Fibroblast of lung (primary cell): ENCODE measurements at regions not wholly inside any gene's neighbourhood (a gene's known extent, or its start where the extent isn't known, plus 50 kb on each side); places are given as distances from the start of the nearest gene placed in this dataset.

Experiments used
- DNase-seq, 2 donors: peaks; one replicate each; pipeline versions ENCODE4 v3.0.0 to v3.0.0-alpha.2; 2010; ENCODE audit warnings: low read depth in 2 of 2
- H2AFZ ChIP-seq: 2 replicates; pipeline ENCODE4 v1.5.1; 2012; ENCODE audit warnings: low read length, control low read depth, inconsistent platforms
- H3K27ac ChIP-seq: 2 replicates; pipeline ENCODE4 v1.5.1; 2011; ENCODE audit warnings: low read length, control low read depth; ENCODE audit not compliant: insufficient read depth
- H3K27me3 ChIP-seq: 2 replicates; pipeline ENCODE4 v1.5.1; 2011; ENCODE audit warnings: mild to moderate bottlenecking, low read length; ENCODE audit not compliant: control insufficient read depth, insufficient read depth
- H3K36me3 ChIP-seq: 2 replicates; pipeline ENCODE4 v1.5.1; 2011; ENCODE audit warnings: low read length; ENCODE audit not compliant: control insufficient read depth, insufficient read depth
- H3K4me1 ChIP-seq: 2 replicates; pipeline ENCODE4 v1.5.1; 2011; ENCODE audit warnings: low read length; ENCODE audit not compliant: control insufficient read depth, insufficient read depth; ENCODE audit errors: extremely low read depth
- H3K4me2 ChIP-seq: 2 replicates; pipeline ENCODE4 v1.5.1; 2011; ENCODE audit warnings: low read length, control low read depth; ENCODE audit not compliant: insufficient read depth; ENCODE audit errors: extremely low read depth
- H3K4me3 ChIP-seq, 4 experiments: fragments of 200-600 bp in 1 of 4; sonication (generic) in 1 of 4; replicated peaks in 1 of 4; 2 replicates each; pipeline ENCODE4 v1.5.1; 2011 to 2016; ENCODE audit warnings: low read length in 4 of 4, low read depth in 3 of 4, mild to moderate bottlenecking in 3 of 4, control low read depth in 2 of 4, inconsistent platforms in 1 of 4, mixed read lengths in 1 of 4; ENCODE audit not compliant: insufficient read depth in 1 of 4; ENCODE audit errors: control extremely low read depth in 1 of 4
- H3K79me2 ChIP-seq: 2 replicates; pipeline ENCODE4 v1.5.1; 2012; ENCODE audit warnings: mild to moderate bottlenecking, low read length, inconsistent platforms; ENCODE audit not compliant: control insufficient read depth, insufficient read depth
- H3K9ac ChIP-seq: 2 replicates; pipeline ENCODE4 v1.5.1; 2011; ENCODE audit warnings: mild to moderate bottlenecking, low read length, control low read depth; ENCODE audit not compliant: insufficient read depth
- H3K9me3 ChIP-seq: 2 replicates; pipeline ENCODE4 v1.5.1; 2012; ENCODE audit warnings: low read depth, low read length; ENCODE audit not compliant: control insufficient read depth, insufficient read depth
- H4K20me1 ChIP-seq: 2 replicates; pipeline ENCODE4 v1.5.1; 2011; ENCODE audit warnings: low read length; ENCODE audit not compliant: control insufficient read depth, insufficient read depth; ENCODE audit errors: extremely low read depth
- EZH2 ChIP-seq: IDR thresholded peaks from 2 replicates; pipeline ENCODE4 v1.5.1; 2012; ENCODE audit warnings: low read length, control low read depth, mild to moderate bottlenecking; ENCODE audit errors: missing control alignments
- TF ChIP-seq, protein P1 (sequence below), 2 donors: IDR thresholded peaks in 1 of 2; conservative IDR thresholded peaks in 1 of 2; 1 replicate in 1 of 2; 2 replicates in 1 of 2; pipeline ENCODE4 v1.5.1; 2011 to 2012; ENCODE audit warnings: low read length in 2 of 2, control low read depth in 1 of 2, inconsistent platforms in 1 of 2, low read depth in 1 of 2, mild to moderate bottlenecking in 1 of 2

DNA sequence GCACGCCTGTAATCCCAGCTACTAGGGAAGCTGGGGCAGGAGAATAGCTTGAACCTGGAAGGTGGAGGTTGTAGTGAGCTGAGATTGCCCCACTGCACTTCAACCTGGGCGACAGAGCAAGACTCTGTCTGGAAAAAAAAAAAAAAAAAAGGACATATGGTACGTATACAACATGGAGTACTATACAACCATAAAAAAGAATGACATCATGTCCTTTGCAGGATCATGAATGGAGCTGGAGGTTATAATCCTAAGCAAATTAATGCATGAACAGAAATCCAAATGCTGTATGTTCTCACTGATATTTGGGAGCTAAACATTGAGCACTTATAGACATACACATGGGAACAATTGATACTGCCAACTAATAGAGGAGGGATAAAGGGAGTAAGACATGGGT lies 99.3 kb upstream of the KCNJ3 start:
- Histone ChIP-seq H3K4me2 (no peak overlapping the region), H2AFZ (no peak overlapping the region), H3K4me1 (no peaks in the 10 kb centered on the region), H3K4me3 (no peak overlapping the region), H4K20me1 (no peaks in the 10 kb centered on the region), H3K36me3 (no peaks in the 10 kb centered on the region), H3K27me3 (no peaks in the 10 kb centered on the region), H3K9me3 (no peaks in the 10 kb centered on the region), H3K79me2 (no peaks in the 10 kb centered on the region), H3K9ac (no peak overlapping the region), H3K27ac (no peak overlapping the region)
- TF ChIP-seq, protein P1, sequence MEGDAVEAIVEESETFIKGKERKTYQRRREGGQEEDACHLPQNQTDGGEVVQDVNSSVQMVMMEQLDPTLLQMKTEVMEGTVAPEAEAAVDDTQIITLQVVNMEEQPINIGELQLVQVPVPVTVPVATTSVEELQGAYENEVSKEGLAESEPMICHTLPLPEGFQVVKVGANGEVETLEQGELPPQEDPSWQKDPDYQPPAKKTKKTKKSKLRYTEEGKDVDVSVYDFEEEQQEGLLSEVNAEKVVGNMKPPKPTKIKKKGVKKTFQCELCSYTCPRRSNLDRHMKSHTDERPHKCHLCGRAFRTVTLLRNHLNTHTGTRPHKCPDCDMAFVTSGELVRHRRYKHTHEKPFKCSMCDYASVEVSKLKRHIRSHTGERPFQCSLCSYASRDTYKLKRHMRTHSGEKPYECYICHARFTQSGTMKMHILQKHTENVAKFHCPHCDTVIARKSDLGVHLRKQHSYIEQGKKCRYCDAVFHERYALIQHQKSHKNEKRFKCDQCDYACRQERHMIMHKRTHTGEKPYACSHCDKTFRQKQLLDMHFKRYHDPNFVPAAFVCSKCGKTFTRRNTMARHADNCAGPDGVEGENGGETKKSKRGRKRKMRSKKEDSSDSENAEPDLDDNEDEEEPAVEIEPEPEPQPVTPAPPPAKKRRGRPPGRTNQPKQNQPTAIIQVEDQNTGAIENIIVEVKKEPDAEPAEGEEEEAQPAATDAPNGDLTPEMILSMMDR (conservative IDR thresholded peaks at IDR 0.05 in 1 of 2, IDR thresholded peaks at IDR 0.05 in 1 of 2; ENCODE audit: low read depth in 1 of 2, low read length in 2 of 2), result no peak
- no peak for TF ChIP-seq EZH2
- DNase-seq, result no peak

DNA sequence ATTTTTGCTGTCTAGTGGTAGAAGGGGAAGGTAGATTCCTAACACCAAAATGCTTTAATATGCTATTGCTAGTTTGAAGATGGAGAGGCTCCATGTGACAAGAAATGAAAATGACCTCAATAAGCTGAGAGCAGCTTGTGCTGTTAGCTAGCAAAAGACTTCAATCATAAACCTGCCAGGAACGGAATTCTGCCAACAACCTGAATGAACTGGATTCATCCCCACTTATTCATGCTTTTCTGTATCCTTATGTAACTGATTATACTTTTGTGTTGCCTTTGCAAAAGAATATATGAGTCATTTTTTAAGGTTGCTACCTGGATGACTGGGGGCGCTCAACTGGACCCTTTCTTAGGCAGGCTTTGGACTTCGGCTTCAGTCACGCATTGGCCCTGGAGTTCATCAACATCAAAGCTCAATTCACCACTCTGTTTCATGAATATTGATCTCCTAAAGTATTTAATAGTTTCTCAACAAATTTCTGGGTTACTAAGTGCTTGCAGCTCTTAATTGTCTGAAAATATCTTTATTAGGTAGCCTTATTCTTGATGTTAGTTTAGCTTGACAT lies 97.5 kb upstream of the KCNJ3 start:
- Histone ChIP-seq H3K4me1 (no peaks in the 10 kb centered on the region), H3K27ac (no peak overlapping the region), H4K20me1 (no peaks in the 10 kb centered on the region), H2AFZ (no peak overlapping the region), H3K36me3 (no peaks in the 10 kb centered on the region), H3K9me3 (no peaks in the 10 kb centered on the region), H3K27me3 (no peaks in the 10 kb centered on the region), H3K9ac (no peak overlapping the region), H3K79me2 (no peaks in the 10 kb centered on the region), H3K4me3 (no peak overlapping the region), H3K4me2 (no peak overlapping the region)
- no peak for DNase-seq
- TF ChIP-seq, protein P1 (conservative IDR thresholded peaks at IDR 0.05 in 1 of 2, IDR thresholded peaks at IDR 0.05 in 1 of 2; ENCODE audit: low read depth in 1 of 2, low read length in 2 of 2), result no peak
- TF ChIP-seq EZH2, result no peak

DNA sequence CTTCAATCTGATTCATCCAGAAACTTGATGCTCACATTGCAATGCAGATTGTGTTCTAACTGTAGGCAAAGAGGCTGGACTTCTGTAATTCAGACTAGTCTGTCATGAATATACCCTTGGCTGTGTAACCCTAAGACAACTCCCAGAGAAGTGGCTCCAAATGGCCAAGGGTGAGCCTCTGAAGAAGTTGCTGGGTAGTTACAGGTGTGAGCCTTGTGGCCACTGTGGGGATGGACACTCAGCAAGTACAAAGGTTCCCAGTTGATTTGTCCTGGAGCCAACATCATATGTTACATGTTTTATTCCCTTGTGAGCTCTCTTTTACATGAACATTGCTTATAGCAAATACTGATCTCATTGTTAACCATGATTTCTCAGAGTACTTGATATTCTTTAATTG lies 94.8 kb upstream of the KCNJ3 start:
- Histone ChIP-seq H3K27ac (no peak overlapping the region), H3K4me2 (no peak overlapping the region), H3K4me1 (no peaks in the 10 kb centered on the region), H3K27me3 (no peaks in the 10 kb centered on the region), H4K20me1 (no peaks in the 10 kb centered on the region), H3K79me2 (no peaks in the 10 kb centered on the region), H3K9ac (no peak overlapping the region), H3K36me3 (no peaks in the 10 kb centered on the region), H3K9me3 (no peaks in the 10 kb centered on the region), H3K4me3 (no peak overlapping the region), H2AFZ (no peak overlapping the region)
- DNase-seq, result no peak
- TF ChIP-seq EZH2, result no peak
- TF ChIP-seq, protein P1 (conservative IDR thresholded peaks at IDR 0.05 in 1 of 2, IDR thresholded peaks at IDR 0.05 in 1 of 2; ENCODE audit: low read depth in 1 of 2, low read length in 2 of 2), result no peak
